Astrocyte (in vitro differentiated cells and primary cell): ENCODE measurements at regions not wholly inside any gene's neighbourhood (a gene's known extent, or its start where the extent isn't known, plus 50 kb on each side); places are given as distances from the start of the nearest gene placed in this dataset.

ENCODE experiments used
- CTCF ChIP-seq: IDR thresholded peaks from 2 replicates; pipeline ENCODE4 v1.5.1; 2011; ENCODE audit warnings: low read depth, mild to moderate bottlenecking, inconsistent platforms, low read length, moderate library complexity; ENCODE audit not compliant: insufficient read depth
- EZH2 ChIP-seq: IDR thresholded peaks from 2 replicates; pipeline ENCODE4 v1.6.1; 2012; ENCODE audit warnings: mild to moderate bottlenecking, low read length, inconsistent platforms; ENCODE audit not compliant: insufficient read depth

GRCh38 chr4:162787120-162787519, 379.6 kb downstream of the NAF1 start:
- TF ChIP-seq CTCF (no peak), EZH2 (no peak)
